ENCODE measurements at regions not wholly inside any gene's neighbourhood (a gene's known extent, or its start where the extent isn't known, plus 50 kb on each side); places are given as distances from the start of the nearest gene placed in this dataset.

GRCh38 chr1:218079347-218079746, 205.7 kb upstream of the RRP15 start:
- H3K36me3 Mint-ChIP-seq (ENCODE audit: low read depth): no peaks in the 10 kb centered on the region
- H3K27ac Mint-ChIP-seq (ENCODE audit: unreplicated experiment): no peak overlapping the region
- H3K9me3 Mint-ChIP-seq (ENCODE audit: low read depth): no peaks in the 10 kb centered on the region
- no peak for TF ChIP-seq CTCF (IDR thresholded peaks at IDR 0.05)
- H3K4me1 Mint-ChIP-seq (ENCODE audit: low read depth): no peaks in the 10 kb centered on the region
- peaks cover 3% of the 10 kb centered on the region for H3K27me3 Mint-ChIP-seq (ENCODE audit: low read depth)
- H3K4me3 Mint-ChIP-seq (ENCODE audit: unreplicated experiment): no peak overlapping the region
- no peak for DNase-seq (ENCODE audit: low spot score)

GRCh38 chr1:218079820-218080219, 205.3 kb upstream of the RRP15 start:
- H3K27me3 Mint-ChIP-seq (ENCODE audit: low read depth): peaks cover 3% of the 10 kb centered on the region
- no peak overlapping the region for H3K27ac Mint-ChIP-seq (ENCODE audit: unreplicated experiment)
- no peak overlapping the region for H3K4me3 Mint-ChIP-seq (ENCODE audit: unreplicated experiment)
- H3K9me3 Mint-ChIP-seq (ENCODE audit: low read depth): no peaks in the 10 kb centered on the region
- DNase-seq (ENCODE audit: low spot score): no peak
- H3K36me3 Mint-ChIP-seq (ENCODE audit: low read depth): no peaks in the 10 kb centered on the region
- TF ChIP-seq CTCF (IDR thresholded peaks at IDR 0.05): no peak
- no peaks in the 10 kb centered on the region for H3K4me1 Mint-ChIP-seq (ENCODE audit: low read depth)

GRCh38 chr1:218080863-218081262, 204.2 kb upstream of the RRP15 start:
- H3K4me3 Mint-ChIP-seq (ENCODE audit: unreplicated experiment): no peak overlapping the region
- DNase-seq (ENCODE audit: low spot score): no peak
- no peaks in the 10 kb centered on the region for H3K9me3 Mint-ChIP-seq (ENCODE audit: low read depth)
- H3K27me3 Mint-ChIP-seq (ENCODE audit: low read depth): peaks cover 3% of the 10 kb centered on the region
- no peak for TF ChIP-seq CTCF (IDR thresholded peaks at IDR 0.05)
- H3K27ac Mint-ChIP-seq (ENCODE audit: unreplicated experiment): no peak overlapping the region
- no peaks in the 10 kb centered on the region for H3K36me3 Mint-ChIP-seq (ENCODE audit: low read depth)
- no peaks in the 10 kb centered on the region for H3K4me1 Mint-ChIP-seq (ENCODE audit: low read depth)

GRCh38 chr1:218081358-218081757, 203.7 kb upstream of the RRP15 start:
- H3K4me3 Mint-ChIP-seq (ENCODE audit: unreplicated experiment): no peak overlapping the region
- DNase-seq (ENCODE audit: low spot score): no peak
- no peak overlapping the region for H3K27ac Mint-ChIP-seq (ENCODE audit: unreplicated experiment)
- H3K27me3 Mint-ChIP-seq (ENCODE audit: low read depth): peaks cover 4% of the 10 kb centered on the region
- no peaks in the 10 kb centered on the region for H3K9me3 Mint-ChIP-seq (ENCODE audit: low read depth)
- no peaks in the 10 kb centered on the region for H3K4me1 Mint-ChIP-seq (ENCODE audit: low read depth)
- no peaks in the 10 kb centered on the region for H3K36me3 Mint-ChIP-seq (ENCODE audit: low read depth)
- TF ChIP-seq CTCF (IDR thresholded peaks at IDR 0.05): no peak

GRCh38 chr1:218090459-218090858, 194.6 kb upstream of the RRP15 start:
- no peak for TF ChIP-seq CTCF (IDR thresholded peaks at IDR 0.05)
- DNase-seq (ENCODE audit: low spot score): no peak
- H3K4me3 Mint-ChIP-seq (ENCODE audit: unreplicated experiment): no peak overlapping the region
- no peak overlapping the region for H3K27ac Mint-ChIP-seq (ENCODE audit: unreplicated experiment)
- H3K4me1 Mint-ChIP-seq (ENCODE audit: low read depth): no peaks in the 10 kb centered on the region
- H3K36me3 Mint-ChIP-seq (ENCODE audit: low read depth): no peaks in the 10 kb centered on the region
- H3K9me3 Mint-ChIP-seq (ENCODE audit: low read depth): no peaks in the 10 kb centered on the region
- peaks cover 4% of the 10 kb centered on the region for H3K27me3 Mint-ChIP-seq (ENCODE audit: low read depth)

Data from chondrocyte (in vitro differentiated cells).